Upper lobe of left lung (tissue), 4 donors: ENCODE measurements at regions not wholly inside any gene's neighbourhood (a gene's known extent, or its start where the extent isn't known, plus 50 kb on each side); places are given as distances from the start of the nearest gene placed in this dataset.

Source experiments
- CTCF ChIP-seq, 6 experiments: fragments of 450-650 bp in 4 of 6; fragments of 200-600 bp in 2 of 6; sonication (generic) in 2 of 6; IDR thresholded peaks; one replicate each; pipeline ENCODE4 v1.5.1; 2016 to 2019; ENCODE audit warnings: antibody characterized with exemption in 6 of 6
- EP300 ChIP-seq, 4 donors: sonication (generic); formaldehyde crosslinking; IDR thresholded peaks; one replicate each; pipeline ENCODE4 v1.5.1; 2017; ENCODE audit warnings: antibody characterized with exemption in 4 of 4, control low read depth in 2 of 4

- TF ChIP-seq CTCF (IDR thresholded peaks at IDR 0.05) (no peak), EP300 (IDR thresholded peaks at IDR 0.05) (no peak)
These were observed 730.5 kb upstream of the RGMB start for GRCh38 chr5:98042961-98043360.
